CD14-positive monocyte (primary cell): ENCODE measurements at regions not wholly inside any gene's neighbourhood (a gene's known extent, or its start where the extent isn't known, plus 50 kb on each side); places are given as distances from the start of the nearest gene placed in this dataset.

ENCODE experiments used
- DNase-seq, 3 donors: peaks; one replicate each; pipeline ENCODE4 v3.0.0-alpha.2; 2011 to 2022
- H2AFZ ChIP-seq: 2 replicates; pipeline ENCODE4 v1.6.0; 2012; ENCODE audit warnings: mild to moderate bottlenecking, low read depth, low read length, inconsistent platforms; ENCODE audit not compliant: insufficient read depth, poor library complexity, severe bottlenecking
- H3K27ac ChIP-seq, 2 donors: 1 replicate in 1 of 2; 2 replicates in 1 of 2; pipeline ENCODE4 v1.5.1; 2012 to 2013; ENCODE audit warnings: low read length in 2 of 2, control low read depth in 1 of 2, inconsistent platforms in 1 of 2, low read depth in 1 of 2, mild to moderate bottlenecking in 1 of 2
- H3K27me3 ChIP-seq, 2 donors: one replicate each; pipeline versions ENCODE4 v1.6.0 to v1.6.1; 2011 to 2013; ENCODE audit warnings: low read length in 2 of 2; ENCODE audit not compliant: control insufficient read depth in 2 of 2, insufficient read depth in 2 of 2
- H3K36me3 ChIP-seq, 2 donors: replicated peaks in 1 of 2; 1 replicate in 1 of 2; 2 replicates in 1 of 2; pipeline versions ENCODE4 v1.5.1 to v1.6.1; 2012 to 2013; ENCODE audit warnings: low read length in 2 of 2, control low read depth in 1 of 2, inconsistent platforms in 1 of 2, mild to moderate bottlenecking in 1 of 2; ENCODE audit not compliant: insufficient read depth in 2 of 2, control insufficient read depth in 1 of 2
- H3K4me1 ChIP-seq, 2 donors: 1 replicate in 1 of 2; 2 replicates in 1 of 2; pipeline versions ENCODE4 v1.5.1 to v1.6.1; 2012 to 2013; ENCODE audit warnings: low read length in 2 of 2, control low read depth in 1 of 2, inconsistent platforms in 1 of 2, mild to moderate bottlenecking in 1 of 2, moderate library complexity in 1 of 2; ENCODE audit not compliant: insufficient read depth in 2 of 2, control insufficient read depth in 1 of 2
- H3K4me2 ChIP-seq: replicated peaks from 2 replicates; pipeline ENCODE3; 2012; ENCODE audit warnings: low read length, moderate library complexity, mild to moderate bottlenecking; ENCODE audit not compliant: poor library complexity, severe bottlenecking; ENCODE audit errors: extremely low read depth
- H3K4me3 ChIP-seq, 3 experiments: fragments of 200-600 bp in 1 of 3; sonication (generic) in 1 of 3; replicated peaks in 1 of 3; 1 replicate in 2 of 3; 2 replicates in 1 of 3; pipeline ENCODE4 v1.5.1; 2011 to 2013; ENCODE audit warnings: low read length in 3 of 3, mild to moderate bottlenecking in 3 of 3, control low read depth in 2 of 3, low read depth in 2 of 3, inconsistent platforms in 1 of 3, moderate library complexity in 1 of 3
- H3K79me2 ChIP-seq: 2 replicates; pipeline ENCODE4 v1.6.0; 2012; ENCODE audit warnings: mild to moderate bottlenecking, control low read depth, inconsistent platforms, low read length, moderate library complexity; ENCODE audit not compliant: insufficient read depth
- H3K9ac ChIP-seq: 2 replicates; pipeline ENCODE4 v1.6.0; 2017; ENCODE audit warnings: low read length, mild to moderate bottlenecking; ENCODE audit not compliant: insufficient read depth, poor library complexity, severe bottlenecking
- H3K9me3 ChIP-seq, 2 donors: replicated peaks in 1 of 2; 1 replicate in 1 of 2; 2 replicates in 1 of 2; pipeline versions ENCODE4 v1.5.1 to v1.6.1; 2012 to 2013; ENCODE audit warnings: low read length in 2 of 2, control low read depth in 1 of 2; ENCODE audit not compliant: control insufficient read depth in 1 of 2, insufficient read depth in 1 of 2
- H4K20me1 ChIP-seq: 2 replicates; pipeline ENCODE4 v1.6.0; 2012; ENCODE audit warnings: mild to moderate bottlenecking, low read length, control low read depth, moderate library complexity; ENCODE audit not compliant: insufficient read depth
- H3K27ac Mint-ChIP-seq, 7 donors: one replicate each; pipeline ENCODE4 v1.8.0; 2020; ENCODE audit warnings: mild to moderate bottlenecking in 7 of 7, mixed read lengths in 7 of 7, moderate library complexity in 6 of 7, inconsistent platforms in 2 of 7
- H3K27me3 Mint-ChIP-seq, 3 donors: one replicate each; pipeline ENCODE4 v1.8.0; 2021 to 2022; ENCODE audit warnings: low read depth in 3 of 3, mild to moderate bottlenecking in 3 of 3, mixed read lengths in 3 of 3, moderate library complexity in 3 of 3, inconsistent platforms in 1 of 3
- H3K36me3 Mint-ChIP-seq, 2 donors: one replicate each; pipeline ENCODE4 v1.8.0; 2020; ENCODE audit warnings: mixed read lengths in 2 of 2, inconsistent platforms in 1 of 2, mild to moderate bottlenecking in 1 of 2
- H3K4me1 Mint-ChIP-seq: one replicate; pipeline ENCODE4 v1.8.0; 2020; ENCODE audit warnings: mild to moderate bottlenecking, mixed read lengths
- H3K4me3 Mint-ChIP-seq, 2 donors: one replicate each; pipeline ENCODE4 v1.8.0; 2020; ENCODE audit warnings: mild to moderate bottlenecking in 2 of 2, mixed read lengths in 2 of 2, moderate library complexity in 1 of 2
- H3K9me3 Mint-ChIP-seq, 7 donors: one replicate each; pipeline ENCODE4 v1.8.0; 2020 to 2022; ENCODE audit warnings: mixed read lengths in 7 of 7, mild to moderate bottlenecking in 6 of 7, moderate library complexity in 6 of 7, inconsistent platforms in 2 of 7
- CTCF ChIP-seq: fragments of 200-600 bp; IDR thresholded peaks from one replicate; pipeline ENCODE4 v1.8.0; 2022; ENCODE audit warnings: antibody characterized with exemption, mild to moderate bottlenecking
- WGBS: methylation state at CpG from one replicate; pipeline ENCODE4 v1.1.5; 2013; ENCODE audit warnings: missing lambda C conversion rate; ENCODE audit not compliant: insufficient coverage; 5-methylcytosine and 5-hydroxymethylcytosine counted together
- intact Hi-C, 2 donors: fragments of 100-400 bp; cut with micrococcal nuclease; formaldehyde crosslinking; loops; one replicate each; pipeline versions ENCODE4 v1.15.0 to v1.15.1; 2023

- Histone ChIP-seq H3K79me2 (no peaks in the 10 kb centered on the region), H3K36me3 (no peaks in the 10 kb centered on the region), H3K4me2 (no peak overlapping the region), H4K20me1 (no peaks in the 10 kb centered on the region), H3K4me1 (no peaks in the 10 kb centered on the region), H2AFZ (no peak overlapping the region), H3K4me3 (no peak overlapping the region), H3K9ac (no peak overlapping the region), H3K27ac (no peak overlapping the region), H3K9me3 (peaks cover 10 to 35% of the 10 kb centered on the region in 2 donors), H3K27me3 (no peaks in the 10 kb centered on the region)
- intact Hi-C loops, result no loop called here
- Mint-ChIP-seq H3K9me3 (peaks cover 4 to 20% (median 11%) of the 10 kb centered on the region in 7 donors), H3K27ac (no peak overlapping the region), H3K4me3 (no peak overlapping the region), H3K36me3 (no peaks in the 10 kb centered on the region), H3K27me3 (no peaks in the 10 kb centered on the region), H3K4me1 (no peaks in the 10 kb centered on the region)
- no peak for TF ChIP-seq CTCF
- WGBS, result no CpG with 5 or more reads among the region's 4 CpGs
- DNase-seq, result no peak
Measured at GRCh38 chr6:86459978-86460377, 477.4 kb upstream of the HTR1E start.

GRCh38 chr6:86456821-86457220 lies 480.5 kb upstream of the HTR1E start:
- H3K9me3 Mint-ChIP-seq, result peaks cover 12 to 30% (median 18%) of the 10 kb centered on the region in 7 donors
- H3K27me3 ChIP-seq, result no peaks in the 10 kb centered on the region
- H2AFZ ChIP-seq, result no peak overlapping the region
- intact Hi-C loops, result no loop called here
- no peaks in the 10 kb centered on the region for H3K36me3 ChIP-seq
- no peak overlapping the region for H3K4me3 ChIP-seq
- no peaks in the 10 kb centered on the region for H3K36me3 Mint-ChIP-seq
- no peaks in the 10 kb centered on the region for H4K20me1 ChIP-seq
- TF ChIP-seq CTCF, result no peak
- no peaks in the 10 kb centered on the region for H3K79me2 ChIP-seq
- no peaks in the 10 kb centered on the region for H3K27me3 Mint-ChIP-seq
- no peak overlapping the region for H3K4me3 Mint-ChIP-seq
- peaks cover 10 to 51% of the 10 kb centered on the region in 2 donors for H3K9me3 ChIP-seq
- H3K27ac Mint-ChIP-seq, result no peak overlapping the region
- H3K4me1 ChIP-seq, result no peaks in the 10 kb centered on the region
- H3K4me2 ChIP-seq, result no peak overlapping the region
- DNase-seq, result no peak
- no peak overlapping the region for H3K9ac ChIP-seq
- H3K4me1 Mint-ChIP-seq, result no peaks in the 10 kb centered on the region
- H3K27ac ChIP-seq, result no peak overlapping the region
